Psoas muscle (tissue), 7 donors: ENCODE measurements at regions not wholly inside any gene's neighbourhood (a gene's known extent, or its start where the extent isn't known, plus 50 kb on each side); places are given as distances from the start of the nearest gene placed in this dataset.

ENCODE experiments used
- ATAC-seq, 4 donors: fragments of 200-7000 bp; cut with Tn5 transposase; one replicate each; pipeline ENCODE4 v1.9.1; 2020; ENCODE audit warnings: moderate library complexity in 3 of 4, mild to moderate bottlenecking in 2 of 4
- DNase-seq, 2 donors: peaks; one replicate each; pipeline ENCODE4 v3.0.0-alpha.2; 2020
- H3K27ac ChIP-seq: fragments of 200-600 bp; one replicate; pipeline ENCODE4 v1.8.0; 2022
- H3K27me3 ChIP-seq, 3 donors: fragments of 200-600 bp in 1 of 3; one replicate each; pipeline versions ENCODE4 v1.6.1 to v1.8.0; 2013 to 2022; ENCODE audit warnings: low read length in 2 of 3, mild to moderate bottlenecking in 2 of 3, moderate library complexity in 1 of 3; ENCODE audit not compliant: insufficient read depth in 3 of 3
- H3K36me3 ChIP-seq, 2 donors: fragments of 200-600 bp in 1 of 2; one replicate each; pipeline versions ENCODE4 v1.6.1 to v1.8.0; 2013 to 2022; ENCODE audit warnings: low read depth in 1 of 2, mild to moderate bottlenecking in 1 of 2, moderate library complexity in 1 of 2; ENCODE audit not compliant: insufficient read depth in 1 of 2
- H3K4me1 ChIP-seq: fragments of 200-600 bp; one replicate; pipeline ENCODE4 v1.8.0; 2022
- H3K4me3 ChIP-seq: fragments of 200-600 bp; one replicate; pipeline ENCODE4 v1.8.0; 2022; ENCODE audit warnings: mild to moderate bottlenecking
- H3K9me3 ChIP-seq: fragments of 200-600 bp; one replicate; pipeline ENCODE4 v1.8.0; 2022
- CTCF ChIP-seq: fragments of 200-600 bp; IDR thresholded peaks from one replicate; pipeline ENCODE4 v1.8.0; 2022; ENCODE audit warnings: antibody characterized with exemption
- WGBS, 3 donors: extraction: QIAGEN DNeasy Blood & Tissue Kit; methylation state at CpG; one replicate each; pipeline versions ENCODE4 v1.1.6 to v1.1.7; 2013; 5-methylcytosine and 5-hydroxymethylcytosine counted together
- intact Hi-C, 2 donors: fragments of 100-400 bp; cut with DNase I; formaldehyde crosslinking; loops; one replicate each; pipeline versions ENCODE4 v1.11.0 to v1.14.2; 2022
- donor health status: healthy with polysubstance abuse.
- donor health status: DM: no; HTN: no; CAD: no; lungs with moderate emphysema.
- donor health status: Bipolar disorder and iron deficiency.
- donor health status: healthy.
- donor health status: DM: yes; HTN: yes; CAD: no.
- donor health status: DM: no; HTN: no; CAD: no.
- donor health status: DM: yes; HTN: yes; CAD: no.

GRCh38 chr12:25759752-25760151 lies 198.7 kb upstream of the RASSF8 start:
- no peak overlapping the region for H3K27ac ChIP-seq
- ATAC-seq = no peak
- H3K36me3 ChIP-seq = no peaks in the 10 kb centered on the region
- H3K4me1 ChIP-seq = no peaks in the 10 kb centered on the region
- intact Hi-C loops = no loop called here
- no peaks in the 10 kb centered on the region for H3K9me3 ChIP-seq
- WGBS, 3 donors = 75 to 83% (median 77%) methylated on average over 2 of the region's 2 CpGs
- TF ChIP-seq CTCF = no peak
- no peaks in the 10 kb centered on the region for H3K27me3 ChIP-seq
- DNase-seq = no peak
- H3K4me3 ChIP-seq = no peak overlapping the region

- no peak for TF ChIP-seq CTCF
- ATAC-seq = no peak
- Histone ChIP-seq H3K36me3 (no peaks in the 10 kb centered on the region), H3K9me3 (no peaks in the 10 kb centered on the region), H3K4me1 (no peaks in the 10 kb centered on the region), H3K4me3 (no peak overlapping the region), H3K27me3 (no peaks in the 10 kb centered on the region), H3K27ac (no peak overlapping the region)
- 41 to 58% (median 48%) methylated on average over 3 of the region's 3 CpGs for WGBS, 3 donors
- DNase-seq = no peak
- intact Hi-C loops = no loop called here
These were observed 197.1 kb upstream of the RASSF8 start for GRCh38 chr12:25761356-25761755.

GRCh38 chr12:25764409-25764808 lies 194.1 kb upstream of the RASSF8 start:
- Histone ChIP-seq H3K27ac (no peak overlapping the region), H3K36me3 (no peaks in the 10 kb centered on the region), H3K27me3 (no peaks in the 10 kb centered on the region), H3K9me3 (no peaks in the 10 kb centered on the region), H3K4me1 (no peaks in the 10 kb centered on the region), H3K4me3 (no peak overlapping the region)
- DNase-seq (no peak), ATAC-seq (no peak)
- intact Hi-C loops = no loop called here
- TF ChIP-seq CTCF = no peak
- 91 to 97% (median 92%) methylated on average over 1 of the region's 1 CpG for WGBS, 3 donors

- Histone ChIP-seq H3K4me3 (no peak overlapping the region), H3K4me1 (no peaks in the 10 kb centered on the region), H3K9me3 (no peaks in the 10 kb centered on the region), H3K27ac (no peak overlapping the region), H3K27me3 (no peaks in the 10 kb centered on the region), H3K36me3 (no peaks in the 10 kb centered on the region)
- ATAC-seq (no peak), DNase-seq (no peak)
- WGBS, 3 donors = 60 to 66% (median 65%) methylated on average over 3 of the region's 3 CpGs
- intact Hi-C loops = no loop called here
- no peak for TF ChIP-seq CTCF
These were observed 193.6 kb upstream of the RASSF8 start for GRCh38 chr12:25764892-25765291.

- Histone ChIP-seq H3K27me3 (no peaks in the 10 kb centered on the region), H3K27ac (no peak overlapping the region), H3K9me3 (no peaks in the 10 kb centered on the region), H3K4me3 (no peak overlapping the region), H3K4me1 (no peaks in the 10 kb centered on the region), H3K36me3 (no peaks in the 10 kb centered on the region)
- WGBS, 3 donors = 93 to 96% (median 96%) methylated on average over 1 of the region's 1 CpG
- no peak for DNase-seq
- no peak for ATAC-seq
- intact Hi-C loops = no loop called here
- no peak for TF ChIP-seq CTCF
These were observed 190.9 kb upstream of the RASSF8 start for GRCh38 chr12:25767606-25768005.
